Ovary (tissue), 3 donors: ENCODE measurements at regions not wholly inside any gene's neighbourhood (a gene's known extent, or its start where the extent isn't known, plus 50 kb on each side); places are given as distances from the start of the nearest gene placed in this dataset.

ENCODE experiments used
- EP300 ChIP-seq: sonication (generic); formaldehyde crosslinking; IDR thresholded peaks from one replicate; pipeline ENCODE4 v1.6.1; 2017; ENCODE audit warnings: antibody characterized with exemption
- POLR2A ChIP-seq: fragments of 450-650 bp; IDR thresholded peaks from one replicate; pipeline ENCODE4 v1.6.1; 2017; ENCODE audit warnings: antibody characterized with exemption, mild to moderate bottlenecking, moderate library complexity
- TF ChIP-seq, protein P1 (sequence below), 3 donors: fragments of 450-650 bp in 2 of 3; fragments of 200-600 bp in 1 of 3; IDR thresholded peaks; one replicate each; pipeline versions ENCODE4 v1.5.1 to v1.8.0; 2016 to 2022; ENCODE audit warnings: antibody characterized with exemption in 3 of 3, mild to moderate bottlenecking in 1 of 3
- donor health status: DM: no; HTN: no; CAD: no.

DNA sequence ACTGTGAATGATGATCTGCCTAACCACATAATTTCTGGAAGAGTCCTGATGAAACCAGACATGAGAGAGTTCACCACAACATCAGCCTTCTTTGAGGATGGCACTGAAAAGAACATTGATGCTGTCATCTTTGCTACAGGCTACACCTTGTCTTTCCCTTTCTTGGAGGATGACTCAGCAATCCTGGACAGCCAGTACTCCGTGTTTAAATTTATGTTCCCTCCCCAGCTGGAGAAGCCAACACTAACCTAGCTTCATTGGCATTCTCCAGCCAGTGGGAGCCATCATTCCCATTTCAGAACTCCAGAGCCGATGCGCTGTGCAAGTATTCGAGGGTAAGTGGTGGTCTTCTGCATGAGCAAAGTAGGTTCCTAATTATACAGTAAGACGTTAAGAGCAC, 164.1 kb upstream of the POGK start:
- TF ChIP-seq, protein P1, sequence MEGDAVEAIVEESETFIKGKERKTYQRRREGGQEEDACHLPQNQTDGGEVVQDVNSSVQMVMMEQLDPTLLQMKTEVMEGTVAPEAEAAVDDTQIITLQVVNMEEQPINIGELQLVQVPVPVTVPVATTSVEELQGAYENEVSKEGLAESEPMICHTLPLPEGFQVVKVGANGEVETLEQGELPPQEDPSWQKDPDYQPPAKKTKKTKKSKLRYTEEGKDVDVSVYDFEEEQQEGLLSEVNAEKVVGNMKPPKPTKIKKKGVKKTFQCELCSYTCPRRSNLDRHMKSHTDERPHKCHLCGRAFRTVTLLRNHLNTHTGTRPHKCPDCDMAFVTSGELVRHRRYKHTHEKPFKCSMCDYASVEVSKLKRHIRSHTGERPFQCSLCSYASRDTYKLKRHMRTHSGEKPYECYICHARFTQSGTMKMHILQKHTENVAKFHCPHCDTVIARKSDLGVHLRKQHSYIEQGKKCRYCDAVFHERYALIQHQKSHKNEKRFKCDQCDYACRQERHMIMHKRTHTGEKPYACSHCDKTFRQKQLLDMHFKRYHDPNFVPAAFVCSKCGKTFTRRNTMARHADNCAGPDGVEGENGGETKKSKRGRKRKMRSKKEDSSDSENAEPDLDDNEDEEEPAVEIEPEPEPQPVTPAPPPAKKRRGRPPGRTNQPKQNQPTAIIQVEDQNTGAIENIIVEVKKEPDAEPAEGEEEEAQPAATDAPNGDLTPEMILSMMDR (IDR thresholded peaks at IDR 0.05) = no peak
- no peak for TF ChIP-seq POLR2A
- TF ChIP-seq EP300 = no peak
